Transverse colon (tissue), 4 donors: ENCODE measurements at regions not wholly inside any gene's neighbourhood (a gene's known extent, or its start where the extent isn't known, plus 50 kb on each side); places are given as distances from the start of the nearest gene placed in this dataset.

ENCODE experiments used
- DNase-seq: peaks from one replicate; pipeline ENCODE4 v3.0.0-alpha.2; 2019
- H3K27ac ChIP-seq, 4 donors: fragments of 200-600 bp; sonication (generic); 2 replicates each; pipeline ENCODE4 v1.5.1; 2016 to 2018; ENCODE audit warnings: inconsistent platforms in 4 of 4
- H3K27me3 ChIP-seq: fragments of 200-600 bp; sonication (generic); 2 replicates; pipeline ENCODE4 v1.5.1; 2017; ENCODE audit warnings: inconsistent platforms
- H3K36me3 ChIP-seq, 4 donors: fragments of 200-600 bp; sonication (generic); 2 replicates each; pipeline ENCODE4 v1.5.1; 2017 to 2019; ENCODE audit warnings: inconsistent platforms in 4 of 4
- H3K4me1 ChIP-seq, 4 donors: fragments of 200-600 bp; sonication (generic); 2 replicates each; pipeline ENCODE4 v1.5.1; 2017 to 2020; ENCODE audit warnings: inconsistent platforms in 4 of 4
- H3K4me3 ChIP-seq, 4 donors: fragments of 200-600 bp; sonication (generic); 1 replicate in 1 of 4; 2 replicates in 3 of 4; pipeline versions ENCODE4 v1.5.1 to v1.6.1; 2017 to 2019; ENCODE audit warnings: inconsistent platforms in 4 of 4
- H3K9me3 ChIP-seq, 2 donors: fragments of 200-600 bp; sonication (generic); 2 replicates each; pipeline ENCODE4 v1.5.1; 2017 to 2019; ENCODE audit warnings: inconsistent platforms in 2 of 2
- CTCF ChIP-seq, 5 experiments: fragments of 200-600 bp in 3 of 5; fragments of 450-650 bp in 2 of 5; sonication (generic) in 3 of 5; IDR thresholded peaks; 1 replicate in 2 of 5; 2 replicates in 3 of 5; pipeline ENCODE4 v1.5.1; 2016 to 2017; ENCODE audit warnings: antibody characterized with exemption in 5 of 5, inconsistent platforms in 3 of 5, mild to moderate bottlenecking in 2 of 5, moderate library complexity in 1 of 5
- EP300 ChIP-seq: sonication (generic); formaldehyde crosslinking; IDR thresholded peaks from one replicate; pipeline ENCODE4 v1.6.1; 2017; ENCODE audit warnings: antibody characterized with exemption, low read depth
- POLR2A ChIP-seq: fragments of 450-650 bp; IDR thresholded peaks from one replicate; pipeline ENCODE4 v1.6.1; 2016; ENCODE audit warnings: antibody characterized with exemption, mild to moderate bottlenecking, moderate library complexity
- POLR2AphosphoS5 ChIP-seq, 3 donors: sonication (generic); formaldehyde crosslinking; IDR thresholded peaks; one replicate each; pipeline ENCODE4 v1.6.1; 2016; ENCODE audit warnings: antibody characterized with exemption in 3 of 3
- WGBS, 2 donors: methylation state at CpG; one replicate each; pipeline ENCODE4 v1.1.5; 2018; ENCODE audit warnings: low coverage in 1 of 2; 5-methylcytosine and 5-hydroxymethylcytosine counted together
- in situ Hi-C, 4 donors: fragments of 200-750 bp; cut with MboI; loops; one replicate each; pipeline versions ENCODE4 v1.15.0 to v1.15.1; 2017; ENCODE audit warnings: low sequenced_read_pairs in 3 of 4, low pct_ligation_motif_present in 1 of 4, low pct_unique_long_range_greater_than_20kb in 1 of 4
- intact Hi-C: fragments of 100-400 bp; cut with DNase I; formaldehyde crosslinking; loops from one replicate; pipeline ENCODE4 v1.15.1; 2023; ENCODE audit warnings: low total_unique reads

- WGBS, 2 donors, result 76 to 80% methylated on average over 2 of the region's 2 CpGs
- H3K36me3 ChIP-seq, result no peaks in the 10 kb centered on the region
- in situ Hi-C loops, result no loop called here
- H3K27me3 ChIP-seq, result no peaks in the 10 kb centered on the region
- intact Hi-C loops, result no loop called here
- H3K27ac ChIP-seq, result no peak overlapping the region
- no peak for DNase-seq
- no peak overlapping the region for H3K4me3 ChIP-seq
- H3K4me1 ChIP-seq, result no peaks in the 10 kb centered on the region
- no peak for TF ChIP-seq EP300
- TF ChIP-seq POLR2A, result no peak
- no peak for TF ChIP-seq CTCF (IDR thresholded peaks at IDR 0.05)
- no peak for TF ChIP-seq POLR2AphosphoS5 (IDR thresholded peaks at IDR 0.05)
- no peaks in the 10 kb centered on the region for H3K9me3 ChIP-seq
Measured at GRCh38 chr4:178611062-178611461, 1168.8 kb upstream of the AGA start.

- no peak overlapping the region for H3K4me3 ChIP-seq
- TF ChIP-seq POLR2A (no peak), CTCF (IDR thresholded peaks at IDR 0.05) (no peak), EP300 (no peak), POLR2AphosphoS5 (IDR thresholded peaks at IDR 0.05) (no peak)
- no peaks in the 10 kb centered on the region for H3K9me3 ChIP-seq
- no peak overlapping the region for H3K27ac ChIP-seq
- no peaks in the 10 kb centered on the region for H3K4me1 ChIP-seq
- in situ Hi-C loops, result no loop called here
- no peaks in the 10 kb centered on the region for H3K36me3 ChIP-seq
- H3K27me3 ChIP-seq, result no peaks in the 10 kb centered on the region
- intact Hi-C loops, result no loop called here
- no peak for DNase-seq
- WGBS, 2 donors, result 50 to 62% methylated on average over 4 of the region's 4 CpGs
Measured at GRCh38 chr4:178612733-178613132, 1170.5 kb upstream of the AGA start.

- Histone ChIP-seq H3K4me1 (no peaks in the 10 kb centered on the region), H3K36me3 (no peaks in the 10 kb centered on the region), H3K27ac (no peak overlapping the region), H3K27me3 (no peaks in the 10 kb centered on the region), H3K4me3 (no peak overlapping the region), H3K9me3 (no peaks in the 10 kb centered on the region)
- TF ChIP-seq POLR2A, result no peak
- no peak for TF ChIP-seq CTCF (IDR thresholded peaks at IDR 0.05)
- TF ChIP-seq POLR2AphosphoS5 (IDR thresholded peaks at IDR 0.05), result no peak
- no peak for TF ChIP-seq EP300
- DNase-seq, result no peak
- intact Hi-C loops, result no loop called here
- 91 to 100% methylated on average over 1 of the region's 1 CpG for WGBS, 2 donors
- in situ Hi-C loops, result no loop called here
Measured at GRCh38 chr4:178632415-178632814, 1190.2 kb upstream of the AGA start.

- Histone ChIP-seq H3K36me3 (no peaks in the 10 kb centered on the region), H3K27ac (no peak overlapping the region), H3K9me3 (no peaks in the 10 kb centered on the region), H3K4me1 (no peaks in the 10 kb centered on the region), H3K27me3 (no peaks in the 10 kb centered on the region), H3K4me3 (no peak overlapping the region)
- 55% methylated on average over 1 of the region's 1 CpG; no CpG with 5 or more reads in 1 of the 2 donors for WGBS, 2 donors
- intact Hi-C loops (no loop called here), in situ Hi-C loops (no loop called here)
- no peak for DNase-seq
- TF ChIP-seq CTCF (IDR thresholded peaks at IDR 0.05) (no peak), POLR2A (no peak), EP300 (no peak), POLR2AphosphoS5 (IDR thresholded peaks at IDR 0.05) (no peak)
Measured at GRCh38 chr4:178633263-178633662, 1191.0 kb upstream of the AGA start.
